ENCODE measurements at regions not wholly inside any gene's neighbourhood (a gene's known extent, or its start where the extent isn't known, plus 50 kb on each side); places are given as distances from the start of the nearest gene placed in this dataset.
A peak's percentile ranks its signal among the peaks of the same experiment; 100 is the strongest.

DNA sequence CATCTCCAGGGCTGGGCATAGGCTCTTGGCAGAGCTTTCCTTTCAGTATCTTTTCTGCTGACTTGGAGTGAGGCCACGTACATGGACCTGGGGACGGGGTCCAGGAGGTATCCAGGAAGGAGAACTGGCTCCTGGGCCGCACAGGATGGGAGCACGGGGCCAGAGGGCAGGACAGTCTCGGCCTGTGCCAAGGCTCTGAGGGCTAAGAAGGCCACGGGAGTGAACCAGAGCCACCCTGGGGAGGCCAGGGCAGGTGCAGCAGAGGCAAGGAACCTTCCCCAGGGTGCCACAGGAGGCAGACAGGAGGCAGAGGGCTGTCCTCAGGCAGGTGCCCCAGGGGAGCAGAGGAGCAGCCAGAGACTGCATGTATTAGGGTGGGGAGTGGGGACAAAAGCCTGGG lies 50.3 kb downstream of the PLXNA1 start:
- Histone ChIP-seq H3K27me3 (ENCODE audit: control insufficient read depth, insufficient read depth, low read length) (no peaks in the 10 kb centered on the region), H3K27ac (ENCODE audit: low read depth in 2 of 2, low read length in 2 of 2) (no peak overlapping the region), H3K36me3 (ENCODE audit: control insufficient read depth in 2 of 3, insufficient read depth in 3 of 3, low read length in 3 of 3) (no peaks in the 10 kb centered on the region), H3K4me1 (ENCODE audit: control insufficient read depth in 2 of 3, insufficient read depth in 2 of 3, low read depth in 1 of 3, low read length in 3 of 3) (peaks cover 0 to 11% (median 8%) of the 10 kb centered on the region in 3 donors), H3K9me3 (ENCODE audit: control insufficient read depth in 2 of 3, insufficient read depth in 1 of 3, low read length in 3 of 3) (no peaks in the 10 kb centered on the region), H3K4me3 (ENCODE audit: low read length in 3 of 3) (no peak overlapping the region), H3K9ac (ENCODE audit: low read length in 3 of 3) (no peak overlapping the region)
- DNase-seq, result peak in 1 of 5 donors; percentile 64
- FAIRE-seq, result no peak
- TF ChIP-seq, protein P1, sequence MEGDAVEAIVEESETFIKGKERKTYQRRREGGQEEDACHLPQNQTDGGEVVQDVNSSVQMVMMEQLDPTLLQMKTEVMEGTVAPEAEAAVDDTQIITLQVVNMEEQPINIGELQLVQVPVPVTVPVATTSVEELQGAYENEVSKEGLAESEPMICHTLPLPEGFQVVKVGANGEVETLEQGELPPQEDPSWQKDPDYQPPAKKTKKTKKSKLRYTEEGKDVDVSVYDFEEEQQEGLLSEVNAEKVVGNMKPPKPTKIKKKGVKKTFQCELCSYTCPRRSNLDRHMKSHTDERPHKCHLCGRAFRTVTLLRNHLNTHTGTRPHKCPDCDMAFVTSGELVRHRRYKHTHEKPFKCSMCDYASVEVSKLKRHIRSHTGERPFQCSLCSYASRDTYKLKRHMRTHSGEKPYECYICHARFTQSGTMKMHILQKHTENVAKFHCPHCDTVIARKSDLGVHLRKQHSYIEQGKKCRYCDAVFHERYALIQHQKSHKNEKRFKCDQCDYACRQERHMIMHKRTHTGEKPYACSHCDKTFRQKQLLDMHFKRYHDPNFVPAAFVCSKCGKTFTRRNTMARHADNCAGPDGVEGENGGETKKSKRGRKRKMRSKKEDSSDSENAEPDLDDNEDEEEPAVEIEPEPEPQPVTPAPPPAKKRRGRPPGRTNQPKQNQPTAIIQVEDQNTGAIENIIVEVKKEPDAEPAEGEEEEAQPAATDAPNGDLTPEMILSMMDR (IDR thresholded peaks at IDR 0.05; ENCODE audit: borderline replicate concordance, extremely low read depth, insufficient read depth), result no peak
- intact Hi-C loops (cut with DNase I), result no loop called here

DNA sequence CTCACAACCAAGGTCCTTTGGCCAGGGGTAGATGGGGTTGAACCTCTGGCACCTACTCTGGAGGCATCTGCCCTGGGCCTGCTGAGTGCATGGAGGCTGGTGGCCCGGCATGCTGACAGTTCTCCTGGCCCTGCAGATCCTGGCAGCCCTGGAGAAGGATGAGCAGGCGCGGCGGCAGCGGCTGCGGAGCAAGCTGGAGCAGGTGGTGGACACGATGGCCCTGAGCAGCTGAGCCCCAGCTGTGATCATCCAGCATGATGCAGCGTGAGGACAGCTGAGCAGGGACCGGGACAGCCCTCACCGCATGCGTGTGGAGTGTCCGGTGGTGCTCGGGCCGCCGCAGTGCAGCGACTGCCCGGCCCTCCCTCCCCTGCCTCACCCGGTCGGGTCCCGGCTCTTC lies 50.9 kb downstream of the PLXNA1 start:
- intact Hi-C loops (cut with DNase I), result no loop called here
- no peaks in the 10 kb centered on the region for H3K36me3 ChIP-seq (ENCODE audit: control insufficient read depth in 2 of 3, insufficient read depth in 3 of 3, low read length in 3 of 3)
- FAIRE-seq, result no peak
- H3K27ac ChIP-seq (ENCODE audit: low read depth in 2 of 2, low read length in 2 of 2), result no peak overlapping the region
- peaks cover 0 to 11% (median 8%) of the 10 kb centered on the region in 3 donors for H3K4me1 ChIP-seq (ENCODE audit: control insufficient read depth in 2 of 3, insufficient read depth in 2 of 3, low read depth in 1 of 3, low read length in 3 of 3)
- H3K9ac ChIP-seq (ENCODE audit: low read length in 3 of 3), result no peak overlapping the region
- no peak overlapping the region for H3K4me3 ChIP-seq (ENCODE audit: low read length in 3 of 3)
- H3K9me3 ChIP-seq (ENCODE audit: control insufficient read depth in 2 of 3, insufficient read depth in 1 of 3, low read length in 3 of 3), result no peaks in the 10 kb centered on the region
- H3K27me3 ChIP-seq (ENCODE audit: control insufficient read depth, insufficient read depth, low read length), result no peaks in the 10 kb centered on the region
- TF ChIP-seq, protein P1 (IDR thresholded peaks at IDR 0.05; ENCODE audit: borderline replicate concordance, extremely low read depth, insufficient read depth), result no peak
- DNase-seq, result peak in 1 of 5 donors; percentile 56

DNA sequence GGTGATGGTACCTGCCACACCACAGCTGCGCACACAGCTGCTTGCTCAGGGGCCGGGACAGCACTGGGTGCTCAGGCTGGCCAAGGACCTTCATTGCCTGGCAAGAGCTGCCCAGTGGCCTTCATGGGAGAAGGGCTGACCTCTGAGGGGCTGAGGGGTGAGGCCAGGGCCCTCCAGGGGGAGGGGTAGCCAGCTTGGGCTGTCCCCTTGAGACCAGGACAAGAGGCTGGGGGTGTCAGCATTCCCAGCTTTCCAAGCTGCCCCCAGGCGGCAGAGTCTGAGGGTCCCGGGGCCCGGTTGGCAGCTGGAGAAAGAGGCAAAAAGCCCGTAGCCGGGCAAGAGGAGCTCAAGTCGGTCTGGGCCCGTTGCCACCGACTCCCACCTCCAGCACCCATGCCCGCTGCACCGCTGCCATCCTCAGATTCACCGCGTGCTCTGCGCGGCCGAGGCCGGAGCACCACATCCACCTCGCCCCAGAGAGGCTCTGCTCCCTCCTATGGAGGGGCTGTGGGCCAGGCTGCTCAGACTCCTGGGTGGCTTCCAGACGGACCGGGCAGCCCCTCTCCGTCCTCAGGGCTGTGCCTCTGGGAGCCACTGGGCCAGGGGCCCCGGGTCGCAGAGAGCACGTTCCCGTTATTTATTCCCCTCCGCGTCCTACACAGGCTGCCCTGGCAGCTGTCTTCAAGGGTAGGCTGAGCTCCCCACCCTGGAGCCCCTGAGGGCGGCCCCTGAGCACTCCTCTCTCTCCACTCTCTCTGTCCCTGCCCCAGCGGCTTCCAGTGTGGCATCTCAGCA lies 51.5 kb downstream of the PLXNA1 start:
- H3K27ac ChIP-seq (ENCODE audit: low read depth in 2 of 2, low read length in 2 of 2), result no peak overlapping the region
- no peak for FAIRE-seq

More for the DNA sequence above, 51.5 kb downstream of the PLXNA1 start:
- Histone ChIP-seq H3K9ac (ENCODE audit: low read length in 3 of 3) (no peak overlapping the region), H3K4me1 (ENCODE audit: control insufficient read depth in 2 of 3, insufficient read depth in 2 of 3, low read depth in 1 of 3, low read length in 3 of 3) (peaks cover 0 to 11% (median 8%) of the 10 kb centered on the region in 3 donors), H3K27me3 (ENCODE audit: control insufficient read depth, insufficient read depth, low read length) (no peaks in the 10 kb centered on the region), H3K36me3 (ENCODE audit: control insufficient read depth in 2 of 3, insufficient read depth in 3 of 3, low read length in 3 of 3) (no peaks in the 10 kb centered on the region), H3K9me3 (ENCODE audit: control insufficient read depth in 2 of 3, insufficient read depth in 1 of 3, low read length in 3 of 3) (no peaks in the 10 kb centered on the region), H3K4me3 (ENCODE audit: low read length in 3 of 3) (no peak overlapping the region)
- intact Hi-C loops (cut with DNase I), result no loop called here
- TF ChIP-seq, protein P1 (IDR thresholded peaks at IDR 0.05; ENCODE audit: borderline replicate concordance, extremely low read depth, insufficient read depth), result no peak
- peak in 1 of 5 donors; percentile 66 for DNase-seq

All from kidney (tissue), 13 donors.